Fibroblast of the aortic adventitia (primary cell): ENCODE measurements at regions not wholly inside any gene's neighbourhood (a gene's known extent, or its start where the extent isn't known, plus 50 kb on each side); places are given as distances from the start of the nearest gene placed in this dataset.

Source experiments
- DNase-seq: peaks from one replicate; pipeline ENCODE4 v3.0.0-alpha.2; 2010; ENCODE audit warnings: low read depth
- H3K4me3 ChIP-seq: 2 replicates; pipeline ENCODE4 v1.5.1; 2011; ENCODE audit warnings: low read depth, mild to moderate bottlenecking, control low read depth, low read length, moderate library complexity
- TF ChIP-seq, protein P1 (sequence below): IDR thresholded peaks from 2 replicates; pipeline ENCODE4 v1.5.1; 2011; ENCODE audit warnings: mild to moderate bottlenecking, low read length, control low read depth, inconsistent platforms; ENCODE audit not compliant: insufficient read depth

DNA sequence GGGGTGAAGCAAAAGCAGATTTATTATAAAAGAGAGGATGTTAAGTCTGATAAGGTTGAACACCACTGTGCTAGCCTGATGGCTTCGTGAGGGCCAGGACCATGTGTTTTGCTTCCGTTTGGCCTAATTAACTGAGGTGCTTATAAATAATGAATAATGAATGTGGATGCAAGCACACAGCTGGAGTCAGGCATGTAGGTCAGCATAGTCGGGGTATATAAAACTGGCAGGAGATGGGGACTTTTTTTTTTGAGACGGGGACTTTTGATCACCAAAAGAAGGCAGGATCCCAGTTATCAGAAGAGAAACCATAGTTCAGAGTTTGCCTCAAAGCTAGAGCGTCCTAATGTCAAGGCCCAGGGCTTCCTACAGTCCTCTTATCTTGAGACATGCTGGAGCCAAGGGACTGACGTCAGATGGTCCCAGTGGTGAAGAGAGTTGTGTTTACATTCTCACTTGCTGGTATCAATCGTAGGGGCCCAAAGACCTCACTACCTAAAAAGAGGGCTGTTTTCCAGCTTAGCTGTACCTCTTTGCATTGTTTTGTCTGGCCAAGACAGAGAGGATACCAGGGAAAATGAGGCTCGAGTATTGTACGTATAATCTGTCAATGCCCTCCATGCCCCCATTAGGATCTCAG is 50.4 kb downstream of the RTL9 start:
- no peak overlapping the region for H3K4me3 ChIP-seq
- TF ChIP-seq, protein P1, sequence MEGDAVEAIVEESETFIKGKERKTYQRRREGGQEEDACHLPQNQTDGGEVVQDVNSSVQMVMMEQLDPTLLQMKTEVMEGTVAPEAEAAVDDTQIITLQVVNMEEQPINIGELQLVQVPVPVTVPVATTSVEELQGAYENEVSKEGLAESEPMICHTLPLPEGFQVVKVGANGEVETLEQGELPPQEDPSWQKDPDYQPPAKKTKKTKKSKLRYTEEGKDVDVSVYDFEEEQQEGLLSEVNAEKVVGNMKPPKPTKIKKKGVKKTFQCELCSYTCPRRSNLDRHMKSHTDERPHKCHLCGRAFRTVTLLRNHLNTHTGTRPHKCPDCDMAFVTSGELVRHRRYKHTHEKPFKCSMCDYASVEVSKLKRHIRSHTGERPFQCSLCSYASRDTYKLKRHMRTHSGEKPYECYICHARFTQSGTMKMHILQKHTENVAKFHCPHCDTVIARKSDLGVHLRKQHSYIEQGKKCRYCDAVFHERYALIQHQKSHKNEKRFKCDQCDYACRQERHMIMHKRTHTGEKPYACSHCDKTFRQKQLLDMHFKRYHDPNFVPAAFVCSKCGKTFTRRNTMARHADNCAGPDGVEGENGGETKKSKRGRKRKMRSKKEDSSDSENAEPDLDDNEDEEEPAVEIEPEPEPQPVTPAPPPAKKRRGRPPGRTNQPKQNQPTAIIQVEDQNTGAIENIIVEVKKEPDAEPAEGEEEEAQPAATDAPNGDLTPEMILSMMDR, result no peak
- DNase-seq, result peak; percentile 71

DNA sequence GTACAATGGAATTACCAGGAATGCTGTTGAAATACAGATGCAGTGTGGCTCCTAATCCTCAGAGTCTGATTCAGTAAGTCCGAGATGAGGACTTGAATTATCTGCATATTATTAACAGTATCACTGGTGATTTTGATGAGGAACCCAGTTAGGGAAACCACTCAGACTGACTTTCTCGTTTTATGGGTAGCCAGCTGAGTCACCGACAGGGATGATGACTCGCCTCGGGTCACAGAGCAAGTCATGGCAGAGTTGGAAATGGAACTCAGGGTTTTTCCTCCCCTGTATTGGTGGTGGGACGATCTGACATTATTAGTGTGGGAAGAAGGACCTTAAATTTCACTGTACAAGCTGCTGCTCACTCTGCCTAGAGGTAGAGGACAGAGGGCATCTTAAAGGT is 51.3 kb downstream of the RTL9 start:
- TF ChIP-seq, protein P1, result no peak
- no peak overlapping the region for H3K4me3 ChIP-seq
- DNase-seq, result peak; percentile 42

DNA sequence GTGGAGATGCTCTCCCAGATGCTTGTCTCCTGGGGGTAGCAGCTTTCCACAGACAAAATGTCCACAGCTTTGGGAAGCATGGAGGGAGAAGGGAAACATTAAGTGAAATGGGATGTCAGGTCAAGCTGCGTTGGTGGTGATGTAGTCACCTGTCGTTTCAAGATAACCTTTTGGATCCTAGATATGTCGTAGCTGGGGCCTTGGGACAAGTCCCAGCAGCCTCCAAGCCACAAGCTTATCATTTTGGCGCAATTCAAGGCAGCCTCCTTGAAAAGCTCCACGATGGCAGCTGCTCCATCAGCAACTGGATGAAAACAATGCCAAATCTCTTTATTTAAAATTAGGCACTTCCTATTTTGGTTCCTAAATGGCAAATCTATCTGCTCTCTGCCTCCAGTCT is 52.0 kb downstream of the RTL9 start:
- TF ChIP-seq, protein P1, result no peak
- DNase-seq, result no peak
- H3K4me3 ChIP-seq, result no peak overlapping the region

DNA sequence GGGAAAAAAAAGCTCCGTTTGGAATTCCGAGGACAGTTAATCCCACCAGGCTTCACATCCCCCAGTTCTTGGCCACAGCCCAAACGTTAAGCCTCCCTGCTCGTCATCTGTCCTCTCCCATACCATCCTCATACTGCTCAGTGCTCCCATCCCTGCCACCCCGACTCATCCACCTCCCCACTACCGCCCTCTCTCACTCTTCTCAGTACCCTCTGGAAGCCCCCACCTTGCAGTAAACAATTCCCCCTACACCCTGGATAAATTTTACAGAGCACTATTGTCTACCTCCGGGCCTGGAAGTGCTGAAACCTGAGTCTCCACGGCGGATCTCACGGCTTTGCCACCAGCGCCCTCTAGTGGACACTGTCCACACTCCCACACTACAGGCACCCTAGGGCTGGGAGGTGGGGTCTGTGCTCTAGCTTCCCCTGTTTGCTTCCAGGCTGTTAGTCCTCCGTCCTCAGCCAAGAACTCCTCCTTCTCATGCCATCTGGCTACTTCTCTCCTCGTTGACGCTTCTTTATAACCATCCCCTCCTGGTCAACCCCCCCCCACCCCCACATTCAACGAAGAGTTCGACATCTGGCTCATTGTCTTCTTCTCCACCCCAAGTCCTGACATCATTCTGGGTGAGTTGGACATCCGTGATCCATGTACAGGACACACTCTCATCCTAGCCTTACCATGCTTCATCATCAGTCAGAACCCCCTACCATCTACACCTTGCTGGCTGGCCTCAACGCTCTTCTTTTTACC is 54.5 kb downstream of the RTL9 start:
- peak; percentile 72 for DNase-seq
- no peak overlapping the region for H3K4me3 ChIP-seq
- TF ChIP-seq, protein P1, result peak; percentile 88

DNA sequence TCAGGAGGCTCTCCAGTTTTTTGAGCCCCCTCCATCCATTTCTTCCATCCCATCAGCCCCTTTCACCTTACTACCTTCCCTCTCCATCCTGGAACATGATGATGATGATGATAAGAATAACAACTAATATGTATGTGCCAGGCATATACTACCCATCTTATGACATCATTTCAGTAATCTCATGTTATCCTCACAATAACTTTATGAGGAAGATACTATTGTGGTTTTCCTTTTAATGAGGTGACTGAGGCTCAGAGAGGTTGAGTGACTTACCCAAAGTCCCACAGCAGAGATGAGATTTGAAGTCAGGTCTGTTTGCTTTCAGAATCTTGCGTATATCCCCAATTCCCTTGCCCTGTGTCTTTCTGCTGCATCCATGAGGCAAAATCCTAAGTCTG is 55.1 kb downstream of the RTL9 start:
- TF ChIP-seq, protein P1, result no peak
- no peak for DNase-seq
- H3K4me3 ChIP-seq, result no peak overlapping the region

DNA sequence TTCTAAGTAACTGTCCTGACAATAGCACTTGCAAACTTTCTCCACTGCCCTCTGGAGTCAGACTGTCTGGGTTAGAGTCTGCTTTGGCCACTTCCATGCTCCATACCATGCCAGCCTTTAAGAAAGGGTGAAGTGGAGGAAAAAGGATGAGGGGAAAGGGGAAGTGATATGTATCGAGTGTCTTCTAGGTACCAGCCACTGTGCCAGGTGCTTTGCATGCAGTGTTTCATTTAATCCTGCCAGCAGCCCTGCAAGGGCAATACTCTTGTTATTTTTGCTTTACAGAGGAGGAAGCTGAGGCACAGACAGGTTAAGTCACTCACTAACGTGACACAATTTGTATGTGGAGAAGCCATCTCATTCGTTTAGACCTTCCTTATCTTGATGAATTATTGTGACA is 55.6 kb downstream of the RTL9 start:
- H3K4me3 ChIP-seq, result no peak overlapping the region
- DNase-seq, result no peak
- TF ChIP-seq, protein P1, result no peak
